Neural cell (in vitro differentiated cells): ENCODE measurements at regions not wholly inside any gene's neighbourhood (a gene's known extent, or its start where the extent isn't known, plus 50 kb on each side); places are given as distances from the start of the nearest gene placed in this dataset.

Experiments
- H2AFZ ChIP-seq: fragments of 200-600, 300-800 bp; sonication (generic), shearing (Covaris generic); 2 replicates; pipeline ENCODE4 v1.6.0; 2014; ENCODE audit warnings: low read depth, mild to moderate bottlenecking, antibody characterized with exemption, low read length, moderate library complexity
- H3F3A ChIP-seq: fragments of 200-600 bp; shearing (Covaris generic); 2 replicates; pipeline ENCODE4 v1.6.1; 2016; ENCODE audit warnings: mild to moderate bottlenecking, moderate library complexity, mixed read lengths, antibody characterized with exemption, low read length; ENCODE audit not compliant: insufficient read depth, poor library complexity, severe bottlenecking
- H3K27ac ChIP-seq: fragments of 200-600, 300-800 bp; sonication (generic), shearing (Covaris generic); 2 replicates; pipeline ENCODE4 v1.5.1; 2014; ENCODE audit warnings: mild to moderate bottlenecking, low read length, moderate library complexity
- H3K27me3 ChIP-seq: fragments of 300-800, 200-600 bp; sonication (generic), shearing (Covaris generic); 2 replicates; pipeline ENCODE4 v1.6.0; 2014; ENCODE audit warnings: mild to moderate bottlenecking, low read depth, low read length, moderate library complexity; ENCODE audit not compliant: insufficient read depth
- H3K36me3 ChIP-seq: fragments of 300-800, 200-600 bp; sonication (generic), shearing (Covaris generic); 2 replicates; pipeline ENCODE4 v1.5.1; 2014; ENCODE audit warnings: mild to moderate bottlenecking, antibody characterized with exemption, low read length, moderate library complexity; ENCODE audit not compliant: insufficient read depth
- H3K4me2 ChIP-seq: fragments of 300-800, 200-600 bp; sonication (generic), shearing (Covaris generic); 2 replicates; pipeline ENCODE4 v1.6.0; 2014; ENCODE audit warnings: mild to moderate bottlenecking, low read length
- H3K4me3 ChIP-seq: fragments of 300-800, 200-600 bp; sonication (generic), shearing (Covaris generic); 2 replicates; pipeline ENCODE4 v1.5.1; 2014; ENCODE audit warnings: mild to moderate bottlenecking, low read length, moderate library complexity
- H3K79me2 ChIP-seq: fragments of 200-600 bp; shearing (Covaris generic); replicated peaks from 2 replicates; pipeline ENCODE4 v1.6.0; 2014; ENCODE audit warnings: mild to moderate bottlenecking, low read length, moderate library complexity; ENCODE audit not compliant: insufficient read depth
- H3K9ac ChIP-seq: fragments of 300-800, 200-600 bp; sonication (generic), shearing (Covaris generic); 2 replicates; pipeline ENCODE4 v1.6.1; 2016; ENCODE audit warnings: mild to moderate bottlenecking, low read length, mixed read lengths
- H3K9me2 ChIP-seq: fragments of 200-600 bp; shearing (Covaris generic); 2 replicates; pipeline ENCODE4 v1.6.1; 2016; ENCODE audit warnings: mild to moderate bottlenecking, low read length, mixed read lengths; ENCODE audit not compliant: insufficient read depth
- H3K9me3 ChIP-seq: fragments of 200-600, 300-800 bp; sonication (generic), shearing (Covaris generic); 2 replicates; pipeline ENCODE4 v1.6.1; 2016; ENCODE audit warnings: mild to moderate bottlenecking, mixed run types, low read length, moderate library complexity, mixed read lengths
- H4K20me1 ChIP-seq: fragments of 200-600 bp; shearing (Covaris generic); 2 replicates; pipeline ENCODE4 v1.6.1; 2016; ENCODE audit warnings: mild to moderate bottlenecking, mixed run types; ENCODE audit not compliant: insufficient read depth
- EP300 ChIP-seq: fragments of 450-650 bp; conservative IDR thresholded peaks from 2 replicates; pipeline ENCODE4 v1.6.1; 2014; ENCODE audit warnings: antibody characterized with exemption, mild to moderate bottlenecking, moderate library complexity; ENCODE audit not compliant: poor library complexity, severe bottlenecking
- EZH2 ChIP-seq: fragments of 200-600, 300-800 bp; shearing (Covaris generic), sonication (generic); IDR thresholded peaks from 2 replicates; pipeline ENCODE4 v1.6.1; 2014; ENCODE audit warnings: antibody characterized with exemption, low read length, borderline replicate concordance, mild to moderate bottlenecking; ENCODE audit not compliant: insufficient read depth, poor library complexity, severe bottlenecking
- MXI1 ChIP-seq: fragments of 450-650 bp; conservative IDR thresholded peaks from 2 replicates; pipeline ENCODE4 v1.6.1; 2014; ENCODE audit warnings: antibody characterized with exemption, mild to moderate bottlenecking; ENCODE audit not compliant: poor library complexity, severe bottlenecking
- POLR2AphosphoS5 ChIP-seq: IDR thresholded peaks from 2 replicates; pipeline ENCODE4 v1.6.1; 2012
- RAD21 ChIP-seq: fragments of 450-650 bp; conservative IDR thresholded peaks from 2 replicates; pipeline ENCODE4 v1.6.1; 2014; ENCODE audit warnings: antibody characterized with exemption, mild to moderate bottlenecking, moderate library complexity
- SMC3 ChIP-seq: fragments of 450-650 bp; conservative IDR thresholded peaks from 2 replicates; pipeline ENCODE4 v1.6.1; 2014; ENCODE audit warnings: antibody characterized with exemption, mild to moderate bottlenecking, moderate library complexity; ENCODE audit not compliant: poor library complexity
- TAF1 ChIP-seq: IDR thresholded peaks from 2 replicates; pipeline ENCODE4 v1.6.1; 2012; ENCODE audit warnings: low read depth
- TF ChIP-seq, protein P1 (sequence below): IDR thresholded peaks from 2 replicates; pipeline ENCODE4 v1.6.1; 2012; ENCODE audit warnings: borderline replicate concordance
- TF ChIP-seq, protein P2 (sequence below): fragments of 450-650 bp; IDR thresholded peaks from 2 replicates; pipeline ENCODE4 v1.5.1; 2014; ENCODE audit warnings: antibody characterized with exemption, mild to moderate bottlenecking, moderate library complexity; ENCODE audit not compliant: poor library complexity, severe bottlenecking

GRCh38 chr17:52648995-52649394 lies 490.5 kb upstream of the CA10 start:
- no peaks in the 10 kb centered on the region for H3K36me3 ChIP-seq
- H3K79me2 ChIP-seq: no peaks in the 10 kb centered on the region
- H3K4me2 ChIP-seq: no peak overlapping the region
- H3K27me3 ChIP-seq: no peaks in the 10 kb centered on the region
- TF ChIP-seq MXI1 (no peak), RAD21 (no peak), POLR2AphosphoS5 (no peak), TAF1 (no peak), EP300 (no peak), SMC3 (no peak), EZH2 (no peak)
- TF ChIP-seq, protein P1, sequence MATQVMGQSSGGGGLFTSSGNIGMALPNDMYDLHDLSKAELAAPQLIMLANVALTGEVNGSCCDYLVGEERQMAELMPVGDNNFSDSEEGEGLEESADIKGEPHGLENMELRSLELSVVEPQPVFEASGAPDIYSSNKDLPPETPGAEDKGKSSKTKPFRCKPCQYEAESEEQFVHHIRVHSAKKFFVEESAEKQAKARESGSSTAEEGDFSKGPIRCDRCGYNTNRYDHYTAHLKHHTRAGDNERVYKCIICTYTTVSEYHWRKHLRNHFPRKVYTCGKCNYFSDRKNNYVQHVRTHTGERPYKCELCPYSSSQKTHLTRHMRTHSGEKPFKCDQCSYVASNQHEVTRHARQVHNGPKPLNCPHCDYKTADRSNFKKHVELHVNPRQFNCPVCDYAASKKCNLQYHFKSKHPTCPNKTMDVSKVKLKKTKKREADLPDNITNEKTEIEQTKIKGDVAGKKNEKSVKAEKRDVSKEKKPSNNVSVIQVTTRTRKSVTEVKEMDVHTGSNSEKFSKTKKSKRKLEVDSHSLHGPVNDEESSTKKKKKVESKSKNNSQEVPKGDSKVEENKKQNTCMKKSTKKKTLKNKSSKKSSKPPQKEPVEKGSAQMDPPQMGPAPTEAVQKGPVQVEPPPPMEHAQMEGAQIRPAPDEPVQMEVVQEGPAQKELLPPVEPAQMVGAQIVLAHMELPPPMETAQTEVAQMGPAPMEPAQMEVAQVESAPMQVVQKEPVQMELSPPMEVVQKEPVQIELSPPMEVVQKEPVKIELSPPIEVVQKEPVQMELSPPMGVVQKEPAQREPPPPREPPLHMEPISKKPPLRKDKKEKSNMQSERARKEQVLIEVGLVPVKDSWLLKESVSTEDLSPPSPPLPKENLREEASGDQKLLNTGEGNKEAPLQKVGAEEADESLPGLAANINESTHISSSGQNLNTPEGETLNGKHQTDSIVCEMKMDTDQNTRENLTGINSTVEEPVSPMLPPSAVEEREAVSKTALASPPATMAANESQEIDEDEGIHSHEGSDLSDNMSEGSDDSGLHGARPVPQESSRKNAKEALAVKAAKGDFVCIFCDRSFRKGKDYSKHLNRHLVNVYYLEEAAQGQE: no peak
- TF ChIP-seq, protein P2, sequence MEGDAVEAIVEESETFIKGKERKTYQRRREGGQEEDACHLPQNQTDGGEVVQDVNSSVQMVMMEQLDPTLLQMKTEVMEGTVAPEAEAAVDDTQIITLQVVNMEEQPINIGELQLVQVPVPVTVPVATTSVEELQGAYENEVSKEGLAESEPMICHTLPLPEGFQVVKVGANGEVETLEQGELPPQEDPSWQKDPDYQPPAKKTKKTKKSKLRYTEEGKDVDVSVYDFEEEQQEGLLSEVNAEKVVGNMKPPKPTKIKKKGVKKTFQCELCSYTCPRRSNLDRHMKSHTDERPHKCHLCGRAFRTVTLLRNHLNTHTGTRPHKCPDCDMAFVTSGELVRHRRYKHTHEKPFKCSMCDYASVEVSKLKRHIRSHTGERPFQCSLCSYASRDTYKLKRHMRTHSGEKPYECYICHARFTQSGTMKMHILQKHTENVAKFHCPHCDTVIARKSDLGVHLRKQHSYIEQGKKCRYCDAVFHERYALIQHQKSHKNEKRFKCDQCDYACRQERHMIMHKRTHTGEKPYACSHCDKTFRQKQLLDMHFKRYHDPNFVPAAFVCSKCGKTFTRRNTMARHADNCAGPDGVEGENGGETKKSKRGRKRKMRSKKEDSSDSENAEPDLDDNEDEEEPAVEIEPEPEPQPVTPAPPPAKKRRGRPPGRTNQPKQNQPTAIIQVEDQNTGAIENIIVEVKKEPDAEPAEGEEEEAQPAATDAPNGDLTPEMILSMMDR: no peak
- H3K4me3 ChIP-seq: no peak overlapping the region
- no peak overlapping the region for H2AFZ ChIP-seq
- no peaks in the 10 kb centered on the region for H4K20me1 ChIP-seq
- no peaks in the 10 kb centered on the region for H3F3A ChIP-seq
- H3K9me2 ChIP-seq: no peaks in the 10 kb centered on the region
- H3K27ac ChIP-seq: no peak overlapping the region
- H3K9me3 ChIP-seq: no peaks in the 10 kb centered on the region
- no peak overlapping the region for H3K9ac ChIP-seq

DNA sequence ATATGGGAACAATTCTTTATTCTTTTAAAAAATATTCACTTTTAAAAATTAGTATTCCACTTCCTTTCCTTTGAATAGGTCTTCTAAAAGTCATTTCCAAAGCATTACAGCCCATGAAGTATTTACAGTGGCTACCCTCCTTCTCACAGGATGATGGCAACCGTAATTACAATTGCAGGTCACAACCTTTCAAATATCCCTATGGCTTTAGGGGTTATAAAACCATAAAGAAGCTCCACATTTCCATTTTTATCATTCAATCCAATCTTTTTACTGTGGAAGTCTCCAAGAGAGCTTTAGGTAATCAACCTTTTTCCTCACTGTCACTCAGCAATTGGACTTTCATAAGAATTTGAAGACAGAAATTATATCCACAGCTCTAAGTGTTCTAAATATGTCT lies 488.9 kb upstream of the CA10 start:
- Histone ChIP-seq H2AFZ (no peak overlapping the region), H3K9me3 (no peaks in the 10 kb centered on the region), H3K79me2 (no peaks in the 10 kb centered on the region), H3K4me3 (no peak overlapping the region), H3K27me3 (no peaks in the 10 kb centered on the region), H3K36me3 (no peaks in the 10 kb centered on the region), H3K27ac (no peak overlapping the region), H3K9me2 (no peaks in the 10 kb centered on the region), H4K20me1 (no peaks in the 10 kb centered on the region), H3F3A (no peaks in the 10 kb centered on the region), H3K9ac (no peak overlapping the region), H3K4me2 (no peak overlapping the region)
- TF ChIP-seq TAF1 (no peak), RAD21 (no peak), EP300 (no peak)

DNA sequence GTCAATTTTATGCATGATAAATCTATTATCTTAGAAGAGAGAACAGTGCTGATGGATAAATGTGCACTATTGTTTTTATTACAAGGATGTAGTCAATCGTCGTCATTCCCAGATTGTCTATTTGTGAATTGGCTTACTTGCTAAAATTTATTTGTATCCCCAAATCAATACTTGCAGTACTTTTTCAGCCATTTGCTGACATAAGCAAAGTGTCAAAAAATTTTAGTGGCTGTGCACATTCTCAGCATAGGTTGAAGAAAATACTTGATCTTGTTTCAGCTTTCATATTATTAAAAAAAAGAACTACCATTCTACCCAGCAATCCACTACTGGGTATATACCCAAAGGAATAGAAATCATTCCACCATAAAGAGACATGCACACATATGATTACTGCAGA lies 477.9 kb upstream of the CA10 start:
- H3K4me3 ChIP-seq: no peak overlapping the region
- H2AFZ ChIP-seq: no peak overlapping the region
- no peaks in the 10 kb centered on the region for H3K9me3 ChIP-seq
- H3K79me2 ChIP-seq: no peaks in the 10 kb centered on the region
- H3K27me3 ChIP-seq: no peaks in the 10 kb centered on the region
- H3K4me2 ChIP-seq: no peak overlapping the region
- no peaks in the 10 kb centered on the region for H3K9me2 ChIP-seq
- no peaks in the 10 kb centered on the region for H3F3A ChIP-seq
- H3K9ac ChIP-seq: no peak overlapping the region
- H3K27ac ChIP-seq: no peak overlapping the region
- no peaks in the 10 kb centered on the region for H4K20me1 ChIP-seq
- TF ChIP-seq EP300 (no peak), EZH2 (no peak), TAF1 (no peak), SMC3 (no peak), MXI1 (no peak), RAD21 (no peak), POLR2AphosphoS5 (no peak)
- TF ChIP-seq, protein P2: no peak
- TF ChIP-seq, protein P1: no peak
- no peaks in the 10 kb centered on the region for H3K36me3 ChIP-seq
